NCI-H2196 (cell line): ENCODE measurements at regions not wholly inside any gene's neighbourhood (a gene's known extent, or its start where the extent isn't known, plus 50 kb on each side); places are given as distances from the start of the nearest gene placed in this dataset.
"Not testable (repeated sequence)": the region's sequence is repeated elsewhere in the genome, so short reads cannot be mapped to it uniquely, and the experiment has no call there.

Source experiments
- DNase-seq: peaks from one replicate; lab custom pipeline; 2025; ENCODE audit not compliant: unreplicated experiment; lab: John Stamatoyannopoulos, UW

GRCh38 chr6:4677011-4677750, 99.0 kb upstream of the CDYL start:
- DNase-seq, result no peak

GRCh38 chr6:4676016-4676415, 100.2 kb upstream of the CDYL start:
- DNase-seq, result no peak

- DNase-seq, result no peak
Measured at GRCh38 chr6:4675121-4675520, 101.1 kb upstream of the CDYL start.

GRCh38 chr6:4673861-4674260, 102.3 kb upstream of the CDYL start:
- no peak for DNase-seq

- no peak for DNase-seq
Measured at GRCh38 chr6:4672772-4673171, 103.4 kb upstream of the CDYL start.

- no peak for DNase-seq
Measured at GRCh38 chr6:4671587-4672115, 104.6 kb upstream of the CDYL start.

- DNase-seq, result no peak
Measured at GRCh38 chr6:4670824-4671409, 105.3 kb upstream of the CDYL start.

- DNase-seq, result no peak
Measured at GRCh38 chr6:4670290-4670689, 105.9 kb upstream of the CDYL start.

- DNase-seq, result no peak
Measured at GRCh38 chr6:4668271-4669179, 107.7 kb upstream of the CDYL start.

- no peak for DNase-seq
Measured at GRCh38 chr6:4667591-4667990, 108.6 kb upstream of the CDYL start.

- DNase-seq, result no peak
Measured at GRCh38 chr6:4666886-4667513, 109.2 kb upstream of the CDYL start.

GRCh38 chr6:4665489-4666417, 110.5 kb upstream of the CDYL start:
- no peak for DNase-seq

- DNase-seq, result no peak
Measured at GRCh38 chr6:4664911-4665310, 111.3 kb upstream of the CDYL start.

GRCh38 chr6:4664117-4664626, 112.0 kb upstream of the CDYL start:
- DNase-seq, result no peak

- DNase-seq, result no peak
Measured at GRCh38 chr6:4662886-4663285, 113.3 kb upstream of the CDYL start.

- DNase-seq, result no peak
Measured at GRCh38 chr6:4661391-4661790, 114.8 kb upstream of the CDYL start.

- no peak for DNase-seq
Measured at GRCh38 chr6:4660377-4661321, 115.6 kb upstream of the CDYL start.

- not testable (repeated sequence) for DNase-seq
Measured at GRCh38 chr6:4659719-4660118, 116.5 kb upstream of the CDYL start.

GRCh38 chr6:4658486-4658885, 117.7 kb upstream of the CDYL start:
- no peak for DNase-seq
